ENCODE measurements at regions not wholly inside any gene's neighbourhood (a gene's known extent, or its start where the extent isn't known, plus 50 kb on each side); places are given as distances from the start of the nearest gene placed in this dataset.
"Not testable (repeated sequence)": the region's sequence is repeated elsewhere in the genome, so short reads cannot be mapped to it uniquely, and the experiment has no call there.

- H3K4me1 ChIP-seq (ENCODE audit: control insufficient read depth, insufficient read depth, low read length); H3K27ac ChIP-seq (ENCODE audit: low read length); H3K27me3 ChIP-seq (ENCODE audit: control insufficient read depth, insufficient read depth, low read length); H3K4me3 ChIP-seq (ENCODE audit: low read length); DNase-seq (ENCODE audit: low read depth, low spot score); H3K36me3 ChIP-seq (ENCODE audit: control insufficient read depth, insufficient read depth, low read length); H3K9me3 ChIP-seq (ENCODE audit: control insufficient read depth, insufficient read depth, low read length): not testable (repeated sequence)
- WGBS (ENCODE audit: insufficient coverage, insufficient read length), result no CpG with 5 or more reads among the region's 10 CpGs
Measured at GRCh38 chr2:236358482-236358881, 94.3 kb upstream of the ASB18 start.

DNA sequence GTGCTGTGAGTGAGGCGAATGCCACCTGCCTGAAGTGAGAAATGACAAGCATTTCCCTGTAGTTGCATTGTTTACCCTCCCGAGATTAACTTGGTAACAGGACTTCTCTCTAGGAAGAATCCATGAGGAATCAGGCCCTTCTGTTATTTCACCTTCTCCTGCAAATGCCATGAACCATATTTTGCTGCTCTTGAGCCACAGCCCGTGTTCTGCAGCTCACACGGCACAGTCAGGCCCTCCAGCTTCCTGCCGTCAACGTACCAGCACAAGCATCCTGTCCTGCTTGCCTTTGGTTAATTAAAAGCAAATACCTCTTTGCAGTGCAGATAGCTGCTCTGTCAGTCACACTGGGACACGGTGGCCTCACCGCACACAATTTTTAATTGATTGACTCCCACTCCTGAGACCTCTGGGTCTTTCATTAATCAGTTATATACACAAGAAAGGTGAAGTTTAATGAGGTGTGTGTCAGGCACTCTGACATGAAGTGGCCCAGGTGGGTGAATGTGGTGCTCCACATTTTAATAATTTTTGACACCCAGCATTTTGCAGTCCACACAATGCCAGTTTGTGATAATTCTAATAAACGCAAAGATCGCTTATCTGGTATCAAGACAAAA, 95.3 kb upstream of the ASB18 start:
- WGBS (ENCODE audit: insufficient coverage, insufficient read length), result no CpG with 5 or more reads among the region's 10 CpGs
- no peak for DNase-seq (ENCODE audit: low read depth, low spot score)
- no peaks in the 10 kb centered on the region for H3K9me3 ChIP-seq (ENCODE audit: control insufficient read depth, insufficient read depth, low read length)

GRCh38 chr2:236360496-236360895, 96.3 kb upstream of the ASB18 start:
- no peaks in the 10 kb centered on the region for H3K27me3 ChIP-seq (ENCODE audit: control insufficient read depth, insufficient read depth, low read length)
- DNase-seq (ENCODE audit: low read depth, low spot score), result no peak
- WGBS (ENCODE audit: insufficient coverage, insufficient read length), result no CpG with 5 or more reads among the region's 4 CpGs

More for the DNA sequence above, 95.3 kb upstream of the ASB18 start:
- H3K27ac ChIP-seq (ENCODE audit: low read length), result no peak overlapping the region
- H3K27me3 ChIP-seq (ENCODE audit: control insufficient read depth, insufficient read depth, low read length), result no peaks in the 10 kb centered on the region
- no peaks in the 10 kb centered on the region for H3K4me1 ChIP-seq (ENCODE audit: control insufficient read depth, insufficient read depth, low read length)
- H3K4me3 ChIP-seq (ENCODE audit: low read length), result no peak overlapping the region
- H3K36me3 ChIP-seq (ENCODE audit: control insufficient read depth, insufficient read depth, low read length), result no peaks in the 10 kb centered on the region

DNA sequence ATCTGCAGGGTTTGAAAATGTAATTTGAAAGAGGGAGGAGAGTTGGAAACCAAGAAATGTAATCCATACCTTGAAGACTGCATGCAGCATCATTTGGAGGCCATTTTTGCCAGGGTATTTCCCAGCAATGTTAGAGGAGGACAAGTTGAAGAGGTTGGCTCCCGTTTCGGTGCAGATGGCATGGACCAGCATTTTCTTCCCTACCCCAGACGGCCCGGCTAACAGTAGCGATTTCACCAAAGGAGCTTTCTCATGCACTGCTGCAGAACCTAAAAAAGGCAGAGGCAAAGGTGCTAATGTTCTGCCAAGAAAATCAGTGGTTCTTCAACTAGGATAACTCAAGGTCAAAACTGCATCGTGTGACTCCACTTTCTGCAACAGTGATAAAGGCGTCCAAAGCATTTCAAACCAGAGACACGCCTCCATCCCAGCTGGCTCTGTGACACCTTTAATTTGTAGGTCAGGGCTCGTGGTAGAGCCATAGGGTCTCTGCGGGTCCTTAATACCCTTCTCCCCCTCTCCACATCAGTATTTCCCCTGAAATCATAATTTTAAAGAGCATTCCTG, 99.6 kb upstream of the ASB18 start:
- Histone ChIP-seq H3K27me3 (ENCODE audit: control insufficient read depth, insufficient read depth, low read length) (no peaks in the 10 kb centered on the region), H3K4me3 (ENCODE audit: low read length) (no peak overlapping the region), H3K27ac (ENCODE audit: low read length) (no peak overlapping the region), H3K9me3 (ENCODE audit: control insufficient read depth, insufficient read depth, low read length) (no peaks in the 10 kb centered on the region), H3K4me1 (ENCODE audit: control insufficient read depth, insufficient read depth, low read length) (no peaks in the 10 kb centered on the region), H3K36me3 (ENCODE audit: control insufficient read depth, insufficient read depth, low read length) (no peaks in the 10 kb centered on the region)
- no peak for DNase-seq (ENCODE audit: low read depth, low spot score)
- WGBS (ENCODE audit: insufficient coverage, insufficient read length), result no CpG with 5 or more reads among the region's 10 CpGs

More at GRCh38 chr2:236360496-236360895, 96.3 kb upstream of the ASB18 start:
- H3K36me3 ChIP-seq (ENCODE audit: control insufficient read depth, insufficient read depth, low read length), result no peaks in the 10 kb centered on the region
- no peak overlapping the region for H3K4me3 ChIP-seq (ENCODE audit: low read length)
- no peaks in the 10 kb centered on the region for H3K4me1 ChIP-seq (ENCODE audit: control insufficient read depth, insufficient read depth, low read length)
- no peaks in the 10 kb centered on the region for H3K9me3 ChIP-seq (ENCODE audit: control insufficient read depth, insufficient read depth, low read length)
- H3K27ac ChIP-seq (ENCODE audit: low read length), result no peak overlapping the region

DNA sequence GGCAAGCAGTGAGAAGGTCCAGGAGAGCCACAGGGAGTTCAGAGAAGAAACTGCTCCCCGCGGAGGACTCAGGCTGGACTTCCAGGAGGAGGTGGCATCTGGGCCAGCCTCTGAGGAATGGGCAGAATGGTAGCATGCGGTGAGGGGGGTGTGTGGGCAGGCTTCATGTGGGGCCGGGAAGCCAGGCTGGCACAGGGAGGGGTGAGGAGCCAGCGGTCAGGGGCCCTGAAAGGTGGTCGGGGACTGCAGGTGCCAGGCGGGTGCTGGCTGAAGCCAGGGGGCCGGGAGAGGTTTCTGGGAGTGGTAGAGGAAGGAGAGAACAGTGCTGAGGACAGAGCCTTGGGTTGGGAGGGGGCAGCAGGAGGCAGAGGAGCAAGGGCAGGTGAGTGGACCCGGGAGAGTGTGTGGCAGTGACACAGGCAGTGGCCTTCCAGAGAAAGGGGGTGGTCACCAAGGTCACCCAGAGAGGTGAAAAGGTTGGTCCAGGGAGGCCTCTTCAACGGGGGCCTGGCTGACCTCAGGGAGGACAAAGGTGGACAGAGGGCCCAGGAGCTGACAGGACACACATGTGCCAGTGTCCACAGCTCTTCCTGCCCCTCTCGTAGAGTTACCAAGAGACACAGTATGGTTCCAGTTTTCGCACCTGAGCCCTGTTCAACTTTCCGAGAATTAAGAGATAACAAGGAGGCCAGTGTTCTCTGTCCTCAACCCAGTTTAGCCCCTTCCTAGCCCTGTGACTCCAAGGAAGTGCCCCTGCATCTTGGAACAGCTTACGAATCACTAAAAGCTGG, 101.2 kb upstream of the ASB18 start:
- Histone ChIP-seq H3K4me1 (ENCODE audit: control insufficient read depth, insufficient read depth, low read length) (no peaks in the 10 kb centered on the region), H3K27me3 (ENCODE audit: control insufficient read depth, insufficient read depth, low read length) (no peaks in the 10 kb centered on the region), H3K9me3 (ENCODE audit: control insufficient read depth, insufficient read depth, low read length) (no peaks in the 10 kb centered on the region), H3K36me3 (ENCODE audit: control insufficient read depth, insufficient read depth, low read length) (no peaks in the 10 kb centered on the region), H3K27ac (ENCODE audit: low read length) (no peak overlapping the region), H3K4me3 (ENCODE audit: low read length) (no peak overlapping the region)
- no CpG with 5 or more reads among the region's 14 CpGs for WGBS (ENCODE audit: insufficient coverage, insufficient read length)
- DNase-seq (ENCODE audit: low read depth, low spot score), result no peak

- Histone ChIP-seq H3K4me1 (ENCODE audit: control insufficient read depth, insufficient read depth, low read length) (no peaks in the 10 kb centered on the region), H3K36me3 (ENCODE audit: control insufficient read depth, insufficient read depth, low read length) (no peaks in the 10 kb centered on the region), H3K4me3 (ENCODE audit: low read length) (no peak overlapping the region), H3K9me3 (ENCODE audit: control insufficient read depth, insufficient read depth, low read length) (no peaks in the 10 kb centered on the region), H3K27me3 (ENCODE audit: control insufficient read depth, insufficient read depth, low read length) (no peaks in the 10 kb centered on the region), H3K27ac (ENCODE audit: low read length) (no peak overlapping the region)
- no CpG with 5 or more reads among the region's 7 CpGs for WGBS (ENCODE audit: insufficient coverage, insufficient read length)
- DNase-seq (ENCODE audit: low read depth, low spot score), result no peak
Measured at GRCh38 chr2:236366049-236366387, 101.8 kb upstream of the ASB18 start.

- H3K27me3 ChIP-seq (ENCODE audit: control insufficient read depth, insufficient read depth, low read length), result no peaks in the 10 kb centered on the region
- WGBS (ENCODE audit: insufficient coverage, insufficient read length), result no CpG with 5 or more reads among the region's 3 CpGs
- no peaks in the 10 kb centered on the region for H3K9me3 ChIP-seq (ENCODE audit: control insufficient read depth, insufficient read depth, low read length)
- H3K4me3 ChIP-seq (ENCODE audit: low read length), result no peak overlapping the region
- no peaks in the 10 kb centered on the region for H3K36me3 ChIP-seq (ENCODE audit: control insufficient read depth, insufficient read depth, low read length)
- H3K27ac ChIP-seq (ENCODE audit: low read length), result no peak overlapping the region
- no peak for DNase-seq (ENCODE audit: low read depth, low spot score)
- H3K4me1 ChIP-seq (ENCODE audit: control insufficient read depth, insufficient read depth, low read length), result no peaks in the 10 kb centered on the region
Measured at GRCh38 chr2:236366397-236366796, 102.2 kb upstream of the ASB18 start.

- Histone ChIP-seq H3K27ac (ENCODE audit: low read length) (no peak overlapping the region), H3K4me1 (ENCODE audit: control insufficient read depth, insufficient read depth, low read length) (no peaks in the 10 kb centered on the region), H3K36me3 (ENCODE audit: control insufficient read depth, insufficient read depth, low read length) (no peaks in the 10 kb centered on the region), H3K27me3 (ENCODE audit: control insufficient read depth, insufficient read depth, low read length) (no peaks in the 10 kb centered on the region), H3K9me3 (ENCODE audit: control insufficient read depth, insufficient read depth, low read length) (no peaks in the 10 kb centered on the region), H3K4me3 (ENCODE audit: low read length) (no peak overlapping the region)
- WGBS (ENCODE audit: insufficient coverage, insufficient read length), result no CpG with 5 or more reads among the region's 16 CpGs
- DNase-seq (ENCODE audit: low read depth, low spot score), result no peak
Measured at GRCh38 chr2:236367506-236368289, 103.5 kb upstream of the ASB18 start.

DNA sequence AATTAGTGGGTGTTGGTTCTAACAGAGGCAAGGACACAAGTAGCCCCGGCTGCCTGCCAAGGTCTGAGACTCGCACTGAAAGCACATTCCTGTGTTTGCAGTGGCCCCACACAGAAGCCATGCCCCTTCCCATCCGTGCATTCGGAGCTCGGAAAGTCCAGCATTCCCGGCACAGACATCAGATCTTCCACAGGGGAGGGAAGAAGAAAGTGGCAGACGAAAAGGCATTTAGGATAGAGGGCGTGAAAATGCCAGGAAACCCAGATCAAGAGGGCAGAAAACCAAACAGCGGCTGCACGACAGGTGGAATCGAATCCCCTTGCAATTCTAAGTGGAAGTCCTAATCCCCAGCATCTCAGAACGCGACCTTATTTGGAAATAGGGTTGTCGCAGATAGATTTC, 105.5 kb upstream of the ASB18 start:
- no CpG with 5 or more reads among the region's 14 CpGs for WGBS (ENCODE audit: insufficient coverage, insufficient read length)
- H3K27ac ChIP-seq (ENCODE audit: low read length), result no peak overlapping the region
- DNase-seq (ENCODE audit: low read depth, low spot score), result no peak
- no peaks in the 10 kb centered on the region for H3K9me3 ChIP-seq (ENCODE audit: control insufficient read depth, insufficient read depth, low read length)
- H3K4me1 ChIP-seq (ENCODE audit: control insufficient read depth, insufficient read depth, low read length), result no peaks in the 10 kb centered on the region
- no peak overlapping the region for H3K4me3 ChIP-seq (ENCODE audit: low read length)
- no peaks in the 10 kb centered on the region for H3K27me3 ChIP-seq (ENCODE audit: control insufficient read depth, insufficient read depth, low read length)
- H3K36me3 ChIP-seq (ENCODE audit: control insufficient read depth, insufficient read depth, low read length), result no peaks in the 10 kb centered on the region

GRCh38 chr2:236370847-236371409, 106.7 kb upstream of the ASB18 start:
- Histone ChIP-seq H3K36me3 (ENCODE audit: control insufficient read depth, insufficient read depth, low read length) (no peaks in the 10 kb centered on the region), H3K27me3 (ENCODE audit: control insufficient read depth, insufficient read depth, low read length) (no peaks in the 10 kb centered on the region), H3K4me1 (ENCODE audit: control insufficient read depth, insufficient read depth, low read length) (no peaks in the 10 kb centered on the region), H3K4me3 (ENCODE audit: low read length) (no peak overlapping the region), H3K9me3 (ENCODE audit: control insufficient read depth, insufficient read depth, low read length) (no peaks in the 10 kb centered on the region), H3K27ac (ENCODE audit: low read length) (no peak overlapping the region)
- WGBS (ENCODE audit: insufficient coverage, insufficient read length), result no CpG with 5 or more reads among the region's 10 CpGs
- DNase-seq (ENCODE audit: low read depth, low spot score), result no peak
